Endodermal cell (in vitro differentiated cells): ENCODE measurements at regions not wholly inside any gene's neighbourhood (a gene's known extent, or its start where the extent isn't known, plus 50 kb on each side); places are given as distances from the start of the nearest gene placed in this dataset.

ENCODE experiments used
- DNase-seq: peaks from one replicate; pipeline ENCODE4 v3.0.0-alpha.2; 2017
- H3K27ac ChIP-seq: 2 replicates; pipeline ENCODE4 v1.5.1; 2013; ENCODE audit warnings: mild to moderate bottlenecking, low read depth, low read length, moderate library complexity
- H3K27me3 ChIP-seq: 2 replicates; pipeline ENCODE4 v1.6.1; 2013; ENCODE audit warnings: mild to moderate bottlenecking, low read length, moderate library complexity; ENCODE audit not compliant: insufficient read depth, control insufficient read depth, poor library complexity, severe bottlenecking
- H3K36me3 ChIP-seq: 2 replicates; pipeline ENCODE4 v1.7.0; 2013; ENCODE audit warnings: mild to moderate bottlenecking, low read length, moderate library complexity; ENCODE audit not compliant: control insufficient read depth, insufficient read depth
- H3K4me1 ChIP-seq: one replicate; pipeline ENCODE4 v1.7.0; 2013; ENCODE audit warnings: low read length; ENCODE audit not compliant: control insufficient read depth, insufficient read depth
- H3K4me3 ChIP-seq: 2 replicates; pipeline ENCODE4 v1.5.1; 2013; ENCODE audit warnings: mild to moderate bottlenecking, low read length, moderate library complexity
- H3K9ac ChIP-seq: 2 replicates; pipeline ENCODE4 v1.6.1; 2013; ENCODE audit warnings: mild to moderate bottlenecking, low read length, moderate library complexity; ENCODE audit not compliant: poor library complexity, severe bottlenecking; ENCODE audit errors: extremely low read depth
- H3K9me3 ChIP-seq: 2 replicates; pipeline ENCODE4 v1.6.1; 2013; ENCODE audit warnings: mild to moderate bottlenecking, low read length, moderate library complexity; ENCODE audit not compliant: control insufficient read depth
- H3K27ac Mint-ChIP-seq: 2 replicates; pipeline ENCODE4 v1.8.0; 2020; ENCODE audit warnings: mixed read lengths
- H3K27me3 Mint-ChIP-seq: 2 replicates; pipeline ENCODE4 v1.8.0; 2021; ENCODE audit warnings: mild to moderate bottlenecking, mixed read lengths; ENCODE audit not compliant: insufficient read depth
- H3K36me3 Mint-ChIP-seq: 2 replicates; pipeline ENCODE4 v1.8.0; 2020; ENCODE audit warnings: low read depth, mixed read lengths
- H3K4me1 Mint-ChIP-seq: 2 replicates; pipeline ENCODE4 v1.8.0; 2020; ENCODE audit warnings: mixed read lengths
- H3K4me3 Mint-ChIP-seq: 2 replicates; pipeline ENCODE4 v1.8.0; 2020; ENCODE audit warnings: mild to moderate bottlenecking, moderate library complexity, mixed read lengths
- H3K9me3 Mint-ChIP-seq: 2 replicates; pipeline ENCODE4 v1.8.0; 2020; ENCODE audit warnings: mild to moderate bottlenecking, mixed read lengths
- CTCF ChIP-seq: fragments of 200-600 bp; sonication (generic); conservative IDR thresholded peaks from 2 replicates; pipeline ENCODE4 v1.5.0; 2021; ENCODE audit warnings: antibody characterized with exemption, mild to moderate bottlenecking
- WGBS, 2 experiments: methylation state at CpG; one replicate each; pipeline versions ENCODE4 v1.1.5 to v1.1.7; 2013; ENCODE audit warnings: missing lambda C conversion rate in 2 of 2, mixed read lengths in 1 of 2; ENCODE audit not compliant: insufficient coverage in 1 of 2, insufficient read length in 1 of 2; 5-methylcytosine and 5-hydroxymethylcytosine counted together

GRCh38 chr2:146203064-146203624, 1641.7 kb upstream of the ACVR2A start:
- H3K27ac Mint-ChIP-seq = no peak overlapping the region

GRCh38 chr2:146193619-146194018, 1651.2 kb upstream of the ACVR2A start:
- no peaks in the 10 kb centered on the region for H3K9me3 Mint-ChIP-seq
- Histone ChIP-seq H3K9me3 (no peaks in the 10 kb centered on the region), H3K4me1 (no peaks in the 10 kb centered on the region), H3K9ac (no peak overlapping the region), H3K36me3 (no peaks in the 10 kb centered on the region), H3K4me3 (no peak overlapping the region), H3K27me3 (no peaks in the 10 kb centered on the region), H3K27ac (no peak overlapping the region)
- H3K4me1 Mint-ChIP-seq = no peaks in the 10 kb centered on the region
- H3K27me3 Mint-ChIP-seq = no peaks in the 10 kb centered on the region
- no peak for TF ChIP-seq CTCF
- no peaks in the 10 kb centered on the region for H3K36me3 Mint-ChIP-seq
- H3K27ac Mint-ChIP-seq = no peak overlapping the region
- no peak overlapping the region for H3K4me3 Mint-ChIP-seq
- no peak for DNase-seq

More at GRCh38 chr2:146203064-146203624, 1641.7 kb upstream of the ACVR2A start:
- no peaks in the 10 kb centered on the region for H3K27me3 Mint-ChIP-seq
- no peak overlapping the region for H3K4me3 ChIP-seq
- H3K36me3 ChIP-seq = no peaks in the 10 kb centered on the region
- H3K36me3 Mint-ChIP-seq = no peaks in the 10 kb centered on the region
- H3K4me1 Mint-ChIP-seq = no peaks in the 10 kb centered on the region
- TF ChIP-seq CTCF = no peak
- H3K9me3 Mint-ChIP-seq = no peaks in the 10 kb centered on the region
- H3K9me3 ChIP-seq = no peaks in the 10 kb centered on the region
- no peak for DNase-seq
- no peak overlapping the region for H3K27ac ChIP-seq
- WGBS, 2 experiments = 91 to 92% methylated on average over 2 to 5 of the region's 5 CpGs
- H3K4me3 Mint-ChIP-seq = no peak overlapping the region
- no peaks in the 10 kb centered on the region for H3K27me3 ChIP-seq
- H3K9ac ChIP-seq = no peak overlapping the region
- no peaks in the 10 kb centered on the region for H3K4me1 ChIP-seq

GRCh38 chr2:146189541-146189940, 1655.3 kb upstream of the ACVR2A start:
- Histone ChIP-seq H3K9ac (no peak overlapping the region), H3K4me3 (no peak overlapping the region), H3K9me3 (no peaks in the 10 kb centered on the region), H3K4me1 (no peaks in the 10 kb centered on the region), H3K36me3 (no peaks in the 10 kb centered on the region), H3K27ac (no peak overlapping the region), H3K27me3 (no peaks in the 10 kb centered on the region)
- H3K27me3 Mint-ChIP-seq = no peaks in the 10 kb centered on the region
- H3K4me3 Mint-ChIP-seq = no peak overlapping the region
- no peaks in the 10 kb centered on the region for H3K4me1 Mint-ChIP-seq
- no peak for TF ChIP-seq CTCF
- no peak overlapping the region for H3K27ac Mint-ChIP-seq
- no peaks in the 10 kb centered on the region for H3K36me3 Mint-ChIP-seq
- no peak for DNase-seq
- H3K9me3 Mint-ChIP-seq = no peaks in the 10 kb centered on the region
